NCI-H2107 treated with DMSO at 0.1 percent for 48 hours (cell line): ENCODE measurements at regions not wholly inside any gene's neighbourhood (a gene's known extent, or its start where the extent isn't known, plus 50 kb on each side); places are given as distances from the start of the nearest gene placed in this dataset.
"Not testable (repeated sequence)": the region's sequence is repeated elsewhere in the genome, so short reads cannot be mapped to it uniquely, and the experiment has no call there.

Experiments used
- DNase-seq: peaks from one replicate; lab custom pipeline; 2025; ENCODE audit not compliant: unreplicated experiment; lab: John Stamatoyannopoulos, UW

- no peak for DNase-seq
These were observed 185.0 kb upstream of the TMEM196 start for GRCh38 chr7:19958309-19958896.

GRCh38 chr7:19957664-19958063 is 184.2 kb upstream of the TMEM196 start:
- DNase-seq = no peak

- DNase-seq = not testable (repeated sequence)
These were observed 180.7 kb upstream of the TMEM196 start for GRCh38 chr7:19954166-19954565.

- not testable (repeated sequence) for DNase-seq
These were observed 180.0 kb upstream of the TMEM196 start for GRCh38 chr7:19953411-19953810.

GRCh38 chr7:19948160-19948559 is 174.7 kb upstream of the TMEM196 start:
- no peak for DNase-seq

GRCh38 chr7:19944363-19945120 is 171.1 kb upstream of the TMEM196 start:
- no peak for DNase-seq

- DNase-seq = no peak
These were observed 166.3 kb upstream of the TMEM196 start for GRCh38 chr7:19939746-19940145.

GRCh38 chr7:19932549-19933249 is 159.3 kb upstream of the TMEM196 start:
- no peak for DNase-seq

- DNase-seq = no peak
These were observed 157.4 kb upstream of the TMEM196 start for GRCh38 chr7:19930851-19931250.

- DNase-seq = no peak
These were observed 156.6 kb upstream of the TMEM196 start for GRCh38 chr7:19930051-19930450.

GRCh38 chr7:19928247-19928646 is 154.8 kb upstream of the TMEM196 start:
- no peak for DNase-seq

- no peak for DNase-seq
These were observed 147.3 kb upstream of the TMEM196 start for GRCh38 chr7:19920705-19921104.

GRCh38 chr7:19920166-19920565 is 146.7 kb upstream of the TMEM196 start:
- DNase-seq = no peak

GRCh38 chr7:19919261-19920095 is 146.1 kb upstream of the TMEM196 start:
- DNase-seq = no peak

- DNase-seq = no peak
These were observed 142.6 kb upstream of the TMEM196 start for GRCh38 chr7:19916046-19916445.

- no peak for DNase-seq
These were observed 142.2 kb upstream of the TMEM196 start for GRCh38 chr7:19915596-19915995.

- DNase-seq = no peak
These were observed 141.4 kb upstream of the TMEM196 start for GRCh38 chr7:19914866-19915265.

GRCh38 chr7:19900118-19900517 is 126.7 kb upstream of the TMEM196 start:
- DNase-seq = no peak

- no peak for DNase-seq
These were observed 126.1 kb upstream of the TMEM196 start for GRCh38 chr7:19899529-19899928.

- not testable (repeated sequence) for DNase-seq
These were observed 109.5 kb upstream of the TMEM196 start for GRCh38 chr7:19882893-19883292.

- no peak for DNase-seq
These were observed 98.7 kb upstream of the TMEM196 start for GRCh38 chr7:19872094-19872493.
